HEK293 (cell line): ENCODE measurements at regions not wholly inside any gene's neighbourhood (a gene's known extent, or its start where the extent isn't known, plus 50 kb on each side); places are given as distances from the start of the nearest gene placed in this dataset.

ENCODE experiments used
- CTCF ChIA-PET: fragments of 350-600 bp; formaldehyde crosslinking; extraction: SDS; loops from one replicate; lab custom pipeline; 2021; ENCODE audit warnings: antibody characterized with exemption; lab: Yijun Ruan, JAX
- POLR2A ChIA-PET: fragments of 300-600 bp; formaldehyde crosslinking; extraction: SDS; loops from one replicate; lab custom pipeline; 2020; ENCODE audit warnings: antibody characterized with exemption, inconsistent platforms; lab: Yijun Ruan, JAX
- H3K27ac ChIP-seq: fragments of 200-500 bp; sonication (Bioruptor generic); 2 replicates; pipeline ENCODE4 v1.5.1; 2014; ENCODE audit warnings: low read depth, low read length, control low read depth, inconsistent platforms; ENCODE audit errors: extremely low read depth
- H3K36me3 ChIP-seq, 2 experiments: fragments of 200-500 bp in 1 of 2; sonication (Bioruptor generic) in 1 of 2; 1 replicate in 1 of 2; 2 replicates in 1 of 2; pipeline ENCODE4 v1.5.1; 2014 to 2017; ENCODE audit warnings: inconsistent platforms in 2 of 2, low read length in 2 of 2; ENCODE audit not compliant: control insufficient read depth in 2 of 2, insufficient read depth in 1 of 2
- H3K4me1 ChIP-seq: fragments of 200-500 bp; sonication (Bioruptor generic); 2 replicates; pipeline ENCODE4 v1.5.1; 2014; ENCODE audit warnings: mild to moderate bottlenecking, low read length, inconsistent platforms; ENCODE audit not compliant: control insufficient read depth, insufficient read depth
- H3K4me3 ChIP-seq: 2 replicates; pipeline ENCODE4 v1.5.1; 2011; ENCODE audit warnings: low read depth, mild to moderate bottlenecking, control low read depth, low read length, moderate library complexity
- H3K9me3 ChIP-seq: fragments of 200-500 bp; sonication (Bioruptor generic); 2 replicates; pipeline ENCODE4 v1.5.1; 2014; ENCODE audit warnings: low read depth, low read length, inconsistent platforms; ENCODE audit not compliant: control insufficient read depth, insufficient read depth
- KLF1 ChIP-seq: fragments of 450-650 bp; formaldehyde crosslinking; IDR thresholded peaks from 2 replicates; pipeline ENCODE4 v1.5.1; 2016; ENCODE audit warnings: missing biosample characterization, missing genetic modification characterization
- MZF1 ChIP-seq: fragments of 450-650 bp; formaldehyde crosslinking; IDR thresholded peaks from 2 replicates; pipeline ENCODE4 v1.5.1; 2017; ENCODE audit warnings: missing biosample characterization, missing genetic modification characterization, borderline replicate concordance
- RBAK ChIP-seq: fragments of 450-650 bp; formaldehyde crosslinking; IDR thresholded peaks from 2 replicates; pipeline ENCODE4 v1.5.1; 2016; ENCODE audit warnings: missing biosample characterization, missing genetic modification characterization
- SP3 ChIP-seq: fragments of 450-650 bp; formaldehyde crosslinking; IDR thresholded peaks from 2 replicates; pipeline ENCODE4 v1.5.1; 2016; ENCODE audit warnings: missing biosample characterization, missing genetic modification characterization
- ZBTB1 ChIP-seq: fragments of 450-650 bp; formaldehyde crosslinking; IDR thresholded peaks from 2 replicates; pipeline ENCODE4 v1.5.1; 2016; ENCODE audit warnings: missing biosample characterization, missing genetic modification characterization
- ZBTB20 ChIP-seq: fragments of 450-650 bp; formaldehyde crosslinking; IDR thresholded peaks from 2 replicates; pipeline ENCODE4 v1.5.1; 2016; ENCODE audit warnings: missing biosample characterization, missing genetic modification characterization
- ZFHX2 ChIP-seq: fragments of 450-650 bp; formaldehyde crosslinking; conservative IDR thresholded peaks from 2 replicates; pipeline ENCODE4 v1.5.1; 2016; ENCODE audit warnings: missing biosample characterization, missing genetic modification characterization
- ZNF112 ChIP-seq: fragments of 450-650 bp; formaldehyde crosslinking; IDR thresholded peaks from 2 replicates; pipeline ENCODE4 v1.5.0; 2017; ENCODE audit warnings: missing biosample characterization, missing genetic modification characterization
- ZNF121 ChIP-seq: fragments of 450-650 bp; formaldehyde crosslinking; IDR thresholded peaks from 2 replicates; pipeline ENCODE4 v1.5.1; 2016; ENCODE audit warnings: missing biosample characterization, missing genetic modification characterization
- ZNF174 ChIP-seq: fragments of 450-650 bp; formaldehyde crosslinking; IDR thresholded peaks from 2 replicates; pipeline ENCODE4 v1.5.0; 2017; ENCODE audit warnings: missing biosample characterization, mild to moderate bottlenecking, missing genetic modification characterization
- ZNF19 ChIP-seq: fragments of 450-650 bp; formaldehyde crosslinking; IDR thresholded peaks from 2 replicates; pipeline ENCODE4; 2016; ENCODE audit warnings: missing biosample characterization, missing genetic modification characterization, low read depth
- ZNF202 ChIP-seq: fragments of 450-650 bp; formaldehyde crosslinking; IDR thresholded peaks from 2 replicates; pipeline ENCODE4 v1.5.1; 2016; ENCODE audit warnings: missing biosample characterization, missing genetic modification characterization, borderline replicate concordance
- ZNF239 ChIP-seq: fragments of 450-650 bp; formaldehyde crosslinking; IDR thresholded peaks from 2 replicates; pipeline ENCODE4 v1.5.1; 2016; ENCODE audit warnings: missing biosample characterization, missing genetic modification characterization
- ZNF274 ChIP-seq, 2 experiments: fragments of 200-500 bp in 1 of 2; fragments of 450-650 bp in 1 of 2; sonication (Bioruptor generic) in 1 of 2; formaldehyde crosslinking in 1 of 2; IDR thresholded peaks; 2 replicates each; pipeline versions ENCODE4 v1.5.1 to v1.6.1; 2014 to 2016; ENCODE audit warnings: borderline replicate concordance in 1 of 2, inconsistent platforms in 1 of 2, low read length in 1 of 2, missing biosample characterization in 1 of 2, missing genetic modification characterization in 1 of 2
- ZNF366 ChIP-seq: fragments of 450-650 bp; formaldehyde crosslinking; conservative IDR thresholded peaks from 2 replicates; pipeline ENCODE4 v1.5.1; 2016; ENCODE audit warnings: missing biosample characterization, missing genetic modification characterization
- ZNF37A ChIP-seq: fragments of 450-650 bp; IDR thresholded peaks from 2 replicates; pipeline ENCODE4 v1.5.1; 2018; ENCODE audit warnings: missing biosample characterization, missing genetic modification characterization
- ZNF473 ChIP-seq: fragments of 450-650 bp; formaldehyde crosslinking; IDR thresholded peaks from 2 replicates; pipeline ENCODE4 v1.5.1; 2017; ENCODE audit warnings: missing biosample characterization, missing genetic modification characterization
- ZNF610 ChIP-seq: fragments of 450-650 bp; formaldehyde crosslinking; IDR thresholded peaks from 2 replicates; pipeline ENCODE4 v1.5.1; 2016; ENCODE audit warnings: missing biosample characterization, missing genetic modification characterization, borderline replicate concordance
- ZNF629 ChIP-seq: fragments of 450-650 bp; formaldehyde crosslinking; IDR thresholded peaks from 2 replicates; pipeline ENCODE4 v1.5.1; 2017; ENCODE audit warnings: missing biosample characterization, missing genetic modification characterization
- ZNF654 ChIP-seq: fragments of 450-650 bp; formaldehyde crosslinking; IDR thresholded peaks from 2 replicates; pipeline ENCODE4 v1.5.1; 2016; ENCODE audit warnings: low read depth, missing biosample characterization, missing genetic modification characterization
- ZNF670 ChIP-seq: fragments of 450-650 bp; formaldehyde crosslinking; IDR thresholded peaks from 2 replicates; pipeline ENCODE4 v1.5.1; 2016; ENCODE audit warnings: missing biosample characterization, missing genetic modification characterization, low read depth
- ZNF692 ChIP-seq: fragments of 450-650 bp; formaldehyde crosslinking; IDR thresholded peaks from 2 replicates; pipeline ENCODE4 v1.5.1; 2016; ENCODE audit warnings: missing biosample characterization, missing genetic modification characterization
- ZNF777 ChIP-seq: fragments of 450-650 bp; formaldehyde crosslinking; IDR thresholded peaks from 2 replicates; pipeline ENCODE4 v1.5.1; 2017; ENCODE audit warnings: missing biosample characterization, missing genetic modification characterization, borderline replicate concordance
- ZNF792 ChIP-seq: fragments of 450-650 bp; formaldehyde crosslinking; IDR thresholded peaks from 2 replicates; pipeline ENCODE4 v1.5.1; 2016; ENCODE audit warnings: missing biosample characterization, missing genetic modification characterization
- TF ChIP-seq, protein P1 (sequence below): fragments of 450-650 bp; formaldehyde crosslinking; IDR thresholded peaks from 2 replicates; pipeline ENCODE4 v1.5.1; 2016; ENCODE audit warnings: missing biosample characterization, missing genetic modification characterization
- TF ChIP-seq, protein P2 (sequence below): fragments of 450-650 bp; formaldehyde crosslinking; IDR thresholded peaks from 2 replicates; pipeline ENCODE4 v1.5.1; 2016; ENCODE audit warnings: missing biosample characterization, missing genetic modification characterization

- no peaks in the 10 kb centered on the region for H3K9me3 ChIP-seq
- no peak overlapping the region for H3K4me3 ChIP-seq
- POLR2A ChIA-PET = interaction anchor here (0.6 kb wide), 1 partner anchor 138 kb away, joined by 3 read pairs; no protein-coding TSS in a partner anchor
- no peaks in the 10 kb centered on the region for H3K36me3 ChIP-seq
- no peak for TF ChIP-seq ZNF670
- TF ChIP-seq ZNF792 (tag by site-specific recombination) = no peak
- TF ChIP-seq ZNF629 = no peak
- TF ChIP-seq KLF1 = no peak
- TF ChIP-seq ZFHX2 (tag by site-specific recombination) = no peak
- TF ChIP-seq MZF1 (tag by site-specific recombination) = no peak
- TF ChIP-seq ZNF654 (tag by site-specific recombination) = no peak
- TF ChIP-seq ZNF112 (tag by site-specific recombination) = no peak
- no peak for TF ChIP-seq ZNF174
- no peak for TF ChIP-seq ZNF239 (tag by site-specific recombination)
- no peak for TF ChIP-seq ZNF473 (tag by site-specific recombination)
- TF ChIP-seq ZNF19 (tag by site-specific recombination) = no peak
- TF ChIP-seq, protein P1, sequence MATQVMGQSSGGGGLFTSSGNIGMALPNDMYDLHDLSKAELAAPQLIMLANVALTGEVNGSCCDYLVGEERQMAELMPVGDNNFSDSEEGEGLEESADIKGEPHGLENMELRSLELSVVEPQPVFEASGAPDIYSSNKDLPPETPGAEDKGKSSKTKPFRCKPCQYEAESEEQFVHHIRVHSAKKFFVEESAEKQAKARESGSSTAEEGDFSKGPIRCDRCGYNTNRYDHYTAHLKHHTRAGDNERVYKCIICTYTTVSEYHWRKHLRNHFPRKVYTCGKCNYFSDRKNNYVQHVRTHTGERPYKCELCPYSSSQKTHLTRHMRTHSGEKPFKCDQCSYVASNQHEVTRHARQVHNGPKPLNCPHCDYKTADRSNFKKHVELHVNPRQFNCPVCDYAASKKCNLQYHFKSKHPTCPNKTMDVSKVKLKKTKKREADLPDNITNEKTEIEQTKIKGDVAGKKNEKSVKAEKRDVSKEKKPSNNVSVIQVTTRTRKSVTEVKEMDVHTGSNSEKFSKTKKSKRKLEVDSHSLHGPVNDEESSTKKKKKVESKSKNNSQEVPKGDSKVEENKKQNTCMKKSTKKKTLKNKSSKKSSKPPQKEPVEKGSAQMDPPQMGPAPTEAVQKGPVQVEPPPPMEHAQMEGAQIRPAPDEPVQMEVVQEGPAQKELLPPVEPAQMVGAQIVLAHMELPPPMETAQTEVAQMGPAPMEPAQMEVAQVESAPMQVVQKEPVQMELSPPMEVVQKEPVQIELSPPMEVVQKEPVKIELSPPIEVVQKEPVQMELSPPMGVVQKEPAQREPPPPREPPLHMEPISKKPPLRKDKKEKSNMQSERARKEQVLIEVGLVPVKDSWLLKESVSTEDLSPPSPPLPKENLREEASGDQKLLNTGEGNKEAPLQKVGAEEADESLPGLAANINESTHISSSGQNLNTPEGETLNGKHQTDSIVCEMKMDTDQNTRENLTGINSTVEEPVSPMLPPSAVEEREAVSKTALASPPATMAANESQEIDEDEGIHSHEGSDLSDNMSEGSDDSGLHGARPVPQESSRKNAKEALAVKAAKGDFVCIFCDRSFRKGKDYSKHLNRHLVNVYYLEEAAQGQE (tag by site-specific recombination) = no peak
- TF ChIP-seq ZNF692 = no peak
- TF ChIP-seq, protein P2, sequence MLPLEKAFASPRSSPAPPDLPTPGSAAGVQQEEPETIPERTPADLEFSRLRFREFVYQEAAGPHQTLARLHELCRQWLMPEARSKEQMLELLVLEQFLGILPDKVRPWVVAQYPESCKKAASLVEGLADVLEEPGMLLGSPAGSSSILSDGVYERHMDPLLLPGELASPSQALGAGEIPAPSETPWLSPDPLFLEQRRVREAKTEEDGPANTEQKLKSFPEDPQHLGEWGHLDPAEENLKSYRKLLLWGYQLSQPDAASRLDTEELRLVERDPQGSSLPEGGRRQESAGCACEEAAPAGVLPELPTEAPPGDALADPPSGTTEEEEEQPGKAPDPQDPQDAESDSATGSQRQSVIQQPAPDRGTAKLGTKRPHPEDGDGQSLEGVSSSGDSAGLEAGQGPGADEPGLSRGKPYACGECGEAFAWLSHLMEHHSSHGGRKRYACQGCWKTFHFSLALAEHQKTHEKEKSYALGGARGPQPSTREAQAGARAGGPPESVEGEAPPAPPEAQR = no peak
- TF ChIP-seq SP3 = no peak
- no peak for TF ChIP-seq ZNF274 (IDR thresholded peaks at IDR 0.05; ENCODE audit: low read length)
- TF ChIP-seq ZNF274 (tag by site-specific recombination; IDR thresholded peaks at IDR 0.05; ENCODE audit: borderline replicate concordance) = no peak
- H3K27ac ChIP-seq = no peak overlapping the region
- CTCF ChIA-PET = interaction anchor here (0.6 to 2.9 kb wide), 2 partner anchors 291 to 1420 kb away, joined by 3 to 16 read pairs; no protein-coding TSS in a partner anchor
- H3K4me1 ChIP-seq = no peaks in the 10 kb centered on the region
Measured at GRCh38 chr7:17010637-17011300, 129.0 kb upstream of the AGR3 start.

- no peak overlapping the region for H3K4me3 ChIP-seq
- TF ChIP-seq ZNF366 (tag by site-specific recombination) (no peak), ZNF777 (tag by site-specific recombination) (no peak), ZBTB1 (tag by site-specific recombination) (no peak), RBAK (no peak), ZNF121 (tag by site-specific recombination) (no peak), ZNF37A (tag by site-specific recombination) (no peak), ZBTB20 (tag by site-specific recombination) (no peak), ZNF202 (tag by site-specific recombination) (no peak), ZNF610 (tag by site-specific recombination) (no peak)
Measured at GRCh38 chr7:17013204-17013603, 131.4 kb upstream of the AGR3 start.

More at GRCh38 chr7:17013204-17013603, 131.4 kb upstream of the AGR3 start:
- H3K9me3 ChIP-seq = no peaks in the 10 kb centered on the region
- no peaks in the 10 kb centered on the region for H3K4me1 ChIP-seq
- no peaks in the 10 kb centered on the region for H3K36me3 ChIP-seq
- no peak overlapping the region for H3K27ac ChIP-seq
- POLR2A ChIA-PET = no interaction called here
- CTCF ChIA-PET = interaction anchor here (0.7 to 1.2 kb wide), 2 partner anchors 21 to 31 kb away, joined by 3 to 5 read pairs; no protein-coding TSS in a partner anchor
